Endothelial cell (in vitro differentiated cells): ENCODE measurements at regions not wholly inside any gene's neighbourhood (a gene's known extent, or its start where the extent isn't known, plus 50 kb on each side); places are given as distances from the start of the nearest gene placed in this dataset.

ENCODE experiments used
- DNase-seq: peaks from one replicate; pipeline ENCODE4 v3.0.0; 2021; ENCODE audit warnings: low spot score
- H3K27ac Mint-ChIP-seq: one replicate; pipeline ENCODE4 v1.8.0; 2021; ENCODE audit warnings: mixed read lengths, inconsistent platforms; ENCODE audit not compliant: unreplicated experiment
- H3K27me3 Mint-ChIP-seq: one replicate; pipeline ENCODE4 v1.8.0; 2021; ENCODE audit warnings: mild to moderate bottlenecking, moderate library complexity, mixed read lengths, inconsistent platforms; ENCODE audit not compliant: unreplicated experiment
- H3K36me3 Mint-ChIP-seq: one replicate; pipeline ENCODE4 v1.8.0; 2021; ENCODE audit warnings: mild to moderate bottlenecking, low read depth, mixed read lengths, inconsistent platforms; ENCODE audit not compliant: unreplicated experiment
- H3K4me1 Mint-ChIP-seq: one replicate; pipeline ENCODE4 v1.8.0; 2021; ENCODE audit warnings: mild to moderate bottlenecking, mixed read lengths, inconsistent platforms; ENCODE audit not compliant: unreplicated experiment
- H3K4me3 Mint-ChIP-seq: one replicate; pipeline ENCODE4 v1.8.0; 2021; ENCODE audit warnings: mild to moderate bottlenecking, mixed read lengths, inconsistent platforms; ENCODE audit not compliant: unreplicated experiment
- H3K9me3 Mint-ChIP-seq: one replicate; pipeline ENCODE4 v1.8.0; 2021; ENCODE audit warnings: mixed read lengths, inconsistent platforms; ENCODE audit not compliant: unreplicated experiment
- TF ChIP-seq, protein P1 (sequence below): fragments of 200-600 bp; sonication (generic); IDR thresholded peaks from one replicate; pipeline ENCODE4 v1.5.0; 2021; ENCODE audit warnings: antibody characterized with exemption; ENCODE audit not compliant: unreplicated experiment

- H3K36me3 Mint-ChIP-seq, result no peaks in the 10 kb centered on the region
- no peak overlapping the region for H3K27ac Mint-ChIP-seq
- no peaks in the 10 kb centered on the region for H3K27me3 Mint-ChIP-seq
- no peaks in the 10 kb centered on the region for H3K4me1 Mint-ChIP-seq
- no peak for DNase-seq
- no peaks in the 10 kb centered on the region for H3K9me3 Mint-ChIP-seq
- TF ChIP-seq, protein P1, sequence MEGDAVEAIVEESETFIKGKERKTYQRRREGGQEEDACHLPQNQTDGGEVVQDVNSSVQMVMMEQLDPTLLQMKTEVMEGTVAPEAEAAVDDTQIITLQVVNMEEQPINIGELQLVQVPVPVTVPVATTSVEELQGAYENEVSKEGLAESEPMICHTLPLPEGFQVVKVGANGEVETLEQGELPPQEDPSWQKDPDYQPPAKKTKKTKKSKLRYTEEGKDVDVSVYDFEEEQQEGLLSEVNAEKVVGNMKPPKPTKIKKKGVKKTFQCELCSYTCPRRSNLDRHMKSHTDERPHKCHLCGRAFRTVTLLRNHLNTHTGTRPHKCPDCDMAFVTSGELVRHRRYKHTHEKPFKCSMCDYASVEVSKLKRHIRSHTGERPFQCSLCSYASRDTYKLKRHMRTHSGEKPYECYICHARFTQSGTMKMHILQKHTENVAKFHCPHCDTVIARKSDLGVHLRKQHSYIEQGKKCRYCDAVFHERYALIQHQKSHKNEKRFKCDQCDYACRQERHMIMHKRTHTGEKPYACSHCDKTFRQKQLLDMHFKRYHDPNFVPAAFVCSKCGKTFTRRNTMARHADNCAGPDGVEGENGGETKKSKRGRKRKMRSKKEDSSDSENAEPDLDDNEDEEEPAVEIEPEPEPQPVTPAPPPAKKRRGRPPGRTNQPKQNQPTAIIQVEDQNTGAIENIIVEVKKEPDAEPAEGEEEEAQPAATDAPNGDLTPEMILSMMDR, result no peak
- no peak overlapping the region for H3K4me3 Mint-ChIP-seq
These were observed 966.7 kb downstream of the MAT2B start for GRCh38 chr5:164472165-164472564.

- DNase-seq, result no peak
- TF ChIP-seq, protein P1, result peak; percentile 14
- Mint-ChIP-seq H3K27me3 (no peaks in the 10 kb centered on the region), H3K27ac (no peak overlapping the region), H3K4me1 (no peaks in the 10 kb centered on the region), H3K36me3 (no peaks in the 10 kb centered on the region), H3K4me3 (no peak overlapping the region), H3K9me3 (no peaks in the 10 kb centered on the region)
These were observed 970.0 kb downstream of the MAT2B start for GRCh38 chr5:164475339-164475977.

DNA sequence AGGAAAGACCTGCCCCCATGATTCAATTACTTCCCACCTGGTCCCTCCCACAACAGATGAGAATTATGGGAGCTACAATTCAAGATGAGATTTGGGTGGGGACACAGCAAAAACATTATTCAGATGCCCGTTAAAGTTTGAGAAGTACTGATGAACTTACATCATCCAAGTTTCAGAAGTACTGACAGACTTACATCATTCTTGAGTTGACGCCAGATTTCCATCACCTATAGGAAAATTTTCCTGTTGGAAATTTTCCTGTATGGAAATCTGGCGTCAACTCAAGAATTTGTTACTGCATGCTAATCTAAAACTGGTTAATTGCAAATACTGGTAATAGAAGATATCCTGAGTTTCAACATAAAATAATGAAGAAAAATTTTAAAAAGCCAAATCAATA is 975.9 kb downstream of the MAT2B start:
- no peak overlapping the region for H3K27ac Mint-ChIP-seq
- no peak overlapping the region for H3K4me3 Mint-ChIP-seq
- H3K9me3 Mint-ChIP-seq, result no peaks in the 10 kb centered on the region
- TF ChIP-seq, protein P1, result no peak
- H3K27me3 Mint-ChIP-seq, result no peaks in the 10 kb centered on the region
- DNase-seq, result no peak
- no peaks in the 10 kb centered on the region for H3K36me3 Mint-ChIP-seq
- no peaks in the 10 kb centered on the region for H3K4me1 Mint-ChIP-seq

DNA sequence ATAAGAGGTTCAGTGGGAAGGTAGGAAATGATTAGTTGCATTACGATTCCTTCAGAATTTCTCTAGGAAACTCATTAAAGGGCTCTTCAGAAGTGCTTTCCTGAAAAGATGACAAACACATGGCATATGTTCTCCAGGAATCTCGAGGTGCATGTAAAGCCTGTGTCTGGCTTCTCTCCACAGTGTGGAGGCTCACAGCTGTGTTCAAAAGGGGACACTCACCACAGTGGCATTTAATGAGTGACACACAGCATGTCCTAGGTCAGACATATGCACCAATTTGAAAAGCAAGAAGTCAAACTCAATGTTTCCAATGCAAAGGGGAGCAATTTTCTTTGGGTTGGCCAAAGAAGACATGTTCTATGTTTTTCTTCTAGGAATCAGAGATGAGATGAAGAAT is 976.9 kb downstream of the MAT2B start:
- H3K36me3 Mint-ChIP-seq, result no peaks in the 10 kb centered on the region
- H3K9me3 Mint-ChIP-seq, result no peaks in the 10 kb centered on the region
- H3K27ac Mint-ChIP-seq, result no peak overlapping the region
- no peak for DNase-seq
- no peak overlapping the region for H3K4me3 Mint-ChIP-seq
- TF ChIP-seq, protein P1, result no peak
- H3K27me3 Mint-ChIP-seq, result no peaks in the 10 kb centered on the region
- no peaks in the 10 kb centered on the region for H3K4me1 Mint-ChIP-seq

- no peak for DNase-seq
- Mint-ChIP-seq H3K36me3 (no peaks in the 10 kb centered on the region), H3K27ac (no peak overlapping the region), H3K9me3 (no peaks in the 10 kb centered on the region), H3K4me3 (no peak overlapping the region), H3K4me1 (no peaks in the 10 kb centered on the region), H3K27me3 (no peaks in the 10 kb centered on the region)
- TF ChIP-seq, protein P1, result no peak
These were observed 979.5 kb downstream of the MAT2B start for GRCh38 chr5:164484948-164485347.
